IPS-NIHi7 (cell line): ENCODE measurements at regions not wholly inside any gene's neighbourhood (a gene's known extent, or its start where the extent isn't known, plus 50 kb on each side); places are given as distances from the start of the nearest gene placed in this dataset.

Source experiments
- DNase-seq: peaks from one replicate; pipeline ENCODE4 v3.0.0; 2012; ENCODE audit warnings: mixed read lengths; ENCODE audit errors: extremely low spot score

- DNase-seq = no peak
These were observed 470.4 kb upstream of the USP24 start for GRCh38 chr1:55685560-55685959.

GRCh38 chr1:55684131-55684650 is 469.0 kb upstream of the USP24 start:
- no peak for DNase-seq

GRCh38 chr1:55682198-55682597 is 467.0 kb upstream of the USP24 start:
- DNase-seq = no peak

- no peak for DNase-seq
These were observed 464.8 kb upstream of the USP24 start for GRCh38 chr1:55679971-55680370.

- DNase-seq = peak; percentile 3
These were observed 458.3 kb upstream of the USP24 start for GRCh38 chr1:55673416-55673815.

DNA sequence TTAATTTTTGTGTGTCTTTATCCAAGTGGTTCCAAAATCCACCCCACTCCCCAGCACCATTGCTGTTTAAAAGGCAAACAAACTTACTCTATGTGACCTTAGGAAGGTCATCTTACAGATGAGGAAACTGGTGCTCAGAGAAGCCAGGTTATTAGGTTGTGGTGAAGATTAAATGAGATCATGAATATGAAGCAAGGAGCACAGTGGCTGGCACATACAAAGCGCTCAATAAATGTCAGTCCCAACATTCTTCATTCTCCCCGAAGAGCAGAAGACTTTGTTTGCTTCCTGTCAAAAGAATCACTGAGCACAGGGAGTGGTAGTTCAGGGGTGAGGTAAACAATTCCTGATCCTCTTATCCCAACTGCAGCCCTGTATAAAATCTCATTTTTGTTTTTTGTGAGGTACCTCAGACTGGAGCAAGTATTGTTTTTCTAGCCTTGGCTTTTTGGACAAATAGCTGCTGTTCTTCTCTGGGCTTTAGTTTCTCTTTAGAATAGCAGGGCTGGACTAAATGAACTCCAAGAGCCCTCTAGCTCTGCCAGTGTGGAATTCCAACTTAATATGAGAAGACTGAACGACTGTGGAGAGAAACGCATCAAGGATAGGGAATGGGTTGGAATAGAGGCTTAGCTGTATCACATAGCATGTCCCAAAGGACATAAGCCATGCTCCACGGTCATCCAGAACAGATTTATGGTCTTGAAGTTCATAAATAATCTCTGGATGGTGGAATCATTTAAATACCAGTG is 455.3 kb upstream of the USP24 start:
- peak; percentile 1 for DNase-seq

DNA sequence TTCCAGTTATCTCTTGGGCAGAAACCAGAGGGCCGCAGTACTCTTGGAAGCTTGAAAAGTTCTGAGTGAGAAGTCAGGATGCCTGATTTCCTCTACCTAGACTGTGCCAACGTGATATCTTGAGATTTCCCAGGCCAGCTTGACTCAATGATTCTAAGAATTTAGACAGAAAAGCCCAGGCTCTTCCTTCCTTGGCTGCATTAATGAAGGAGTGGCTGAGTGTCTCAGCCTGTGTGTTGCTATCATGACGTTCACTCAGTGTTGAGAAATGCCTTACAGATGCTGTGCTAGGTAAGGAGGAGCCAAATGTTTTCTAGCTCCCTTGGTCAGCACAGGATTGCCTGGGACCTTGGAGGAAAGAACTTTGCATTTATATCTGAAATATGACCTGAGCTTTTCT is 454.1 kb upstream of the USP24 start:
- peak; percentile 7 for DNase-seq

- DNase-seq = no peak
These were observed 447.7 kb upstream of the USP24 start for GRCh38 chr1:55662875-55663274.

- peak; percentile 0 for DNase-seq
These were observed 443.8 kb upstream of the USP24 start for GRCh38 chr1:55658917-55659316.

DNA sequence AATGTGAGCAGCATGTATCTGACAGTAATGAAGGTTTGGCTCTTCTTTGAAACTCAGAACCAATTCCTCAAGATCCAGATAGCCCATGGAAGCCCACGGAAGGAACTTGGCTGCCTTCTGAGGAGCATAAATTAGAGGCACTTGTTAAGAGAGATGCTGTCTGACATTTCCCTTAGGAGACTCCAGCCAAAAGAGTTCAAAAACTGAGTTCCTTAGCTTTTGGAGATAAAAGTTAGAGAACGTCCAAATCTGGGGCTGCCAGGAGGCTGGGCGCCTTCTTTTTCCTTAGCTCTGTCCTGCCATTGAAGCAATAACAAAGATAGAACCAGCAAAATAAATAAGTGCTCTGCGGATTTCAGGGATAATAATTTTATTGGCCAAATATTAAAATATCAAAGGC is 439.6 kb upstream of the USP24 start:
- peak; percentile 0 for DNase-seq

DNA sequence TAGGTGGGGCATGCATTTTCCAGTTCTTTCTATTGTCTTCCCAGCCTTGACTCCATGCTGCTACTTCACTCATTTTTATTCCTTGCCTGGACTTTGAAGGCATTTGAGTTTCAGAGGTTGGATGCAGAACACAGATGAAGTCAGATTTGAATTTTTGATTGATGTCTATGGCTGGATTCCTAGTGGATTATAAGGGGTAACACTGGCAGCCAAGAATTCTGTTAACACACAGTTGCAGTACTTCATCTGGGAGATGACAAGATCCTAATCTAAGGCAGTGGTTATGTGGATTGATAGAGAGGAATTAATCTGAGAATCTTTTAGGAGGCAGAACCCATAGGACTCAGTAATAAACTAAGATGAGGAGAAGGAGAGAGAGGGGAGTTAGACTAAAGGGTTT is 439.0 kb upstream of the USP24 start:
- no peak for DNase-seq

DNA sequence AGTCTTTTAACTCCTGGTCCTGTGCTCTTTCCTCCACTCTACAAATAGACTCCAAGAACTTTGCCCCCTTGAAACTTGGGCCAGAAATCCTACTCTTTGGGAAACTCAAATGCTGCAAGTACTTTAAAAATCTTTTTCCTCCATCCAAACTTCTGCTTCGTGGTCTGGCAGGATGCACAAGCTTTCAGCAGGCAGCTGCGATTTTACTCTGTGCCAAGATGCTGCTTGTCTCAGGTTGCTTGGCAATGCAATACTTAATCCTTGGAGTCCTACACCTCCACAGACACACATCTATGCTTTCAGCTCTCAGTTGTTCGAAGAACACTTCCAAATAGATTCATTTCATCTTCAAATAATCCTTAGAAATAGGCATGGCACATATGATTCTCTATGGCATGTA is 435.3 kb upstream of the USP24 start:
- DNase-seq = no peak

DNA sequence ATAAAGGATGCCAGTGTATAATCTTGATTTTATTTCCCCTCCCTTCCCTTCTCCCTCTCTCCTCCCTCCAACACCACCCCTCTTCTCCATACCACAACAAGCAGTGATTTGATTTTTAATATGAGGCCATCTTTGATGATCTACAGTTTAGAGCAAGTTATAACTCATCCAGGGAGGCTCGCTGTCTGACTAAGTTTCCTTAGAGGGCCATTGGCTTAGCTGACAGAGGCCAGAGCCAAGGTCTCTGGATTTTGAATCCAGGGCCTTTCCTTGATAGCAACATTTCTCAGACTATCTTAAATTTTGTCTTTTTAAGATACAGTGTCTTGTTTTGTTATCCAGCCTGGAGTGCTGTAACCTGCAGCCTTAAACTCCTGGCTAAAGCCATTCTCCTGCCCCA is 431.0 kb upstream of the USP24 start:
- no peak for DNase-seq

DNA sequence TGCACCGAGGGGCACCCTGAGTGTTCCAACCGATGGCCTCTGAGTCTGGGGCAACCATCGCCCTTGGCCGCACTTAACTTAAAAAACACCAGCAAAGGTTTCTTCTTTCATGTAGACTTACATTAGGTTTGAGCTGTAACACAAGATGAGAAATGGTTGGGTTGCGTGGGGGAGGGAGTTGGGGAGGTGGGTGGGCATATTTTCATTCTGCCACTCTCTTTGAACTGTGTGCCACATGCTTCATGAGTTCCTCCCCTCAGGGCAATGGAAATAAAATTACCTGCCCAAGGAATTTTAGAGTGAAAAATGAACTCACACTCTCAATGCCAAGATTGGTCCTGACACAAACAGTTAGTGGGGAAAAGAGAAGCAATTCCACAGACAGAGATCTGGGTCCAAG is 430.1 kb upstream of the USP24 start:
- no peak for DNase-seq

DNA sequence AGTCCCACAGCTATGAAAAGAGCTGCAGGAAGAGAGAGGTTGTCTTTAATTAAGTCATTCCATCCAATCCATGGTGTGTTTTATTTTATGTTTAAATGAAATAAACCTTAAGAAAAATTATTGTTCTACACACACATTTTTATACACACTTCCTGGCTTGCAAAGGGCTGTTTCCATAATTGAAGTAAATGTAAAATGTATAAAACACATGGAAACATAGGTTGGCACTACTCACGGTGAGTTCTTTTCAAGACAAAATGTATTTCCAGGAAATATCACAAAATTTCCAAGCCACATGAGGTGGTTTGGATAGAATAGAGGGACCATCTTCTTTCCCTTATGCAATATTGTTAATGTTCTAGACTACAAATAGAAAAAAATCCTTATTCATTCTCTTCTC is 426.8 kb upstream of the USP24 start:
- no peak for DNase-seq

DNA sequence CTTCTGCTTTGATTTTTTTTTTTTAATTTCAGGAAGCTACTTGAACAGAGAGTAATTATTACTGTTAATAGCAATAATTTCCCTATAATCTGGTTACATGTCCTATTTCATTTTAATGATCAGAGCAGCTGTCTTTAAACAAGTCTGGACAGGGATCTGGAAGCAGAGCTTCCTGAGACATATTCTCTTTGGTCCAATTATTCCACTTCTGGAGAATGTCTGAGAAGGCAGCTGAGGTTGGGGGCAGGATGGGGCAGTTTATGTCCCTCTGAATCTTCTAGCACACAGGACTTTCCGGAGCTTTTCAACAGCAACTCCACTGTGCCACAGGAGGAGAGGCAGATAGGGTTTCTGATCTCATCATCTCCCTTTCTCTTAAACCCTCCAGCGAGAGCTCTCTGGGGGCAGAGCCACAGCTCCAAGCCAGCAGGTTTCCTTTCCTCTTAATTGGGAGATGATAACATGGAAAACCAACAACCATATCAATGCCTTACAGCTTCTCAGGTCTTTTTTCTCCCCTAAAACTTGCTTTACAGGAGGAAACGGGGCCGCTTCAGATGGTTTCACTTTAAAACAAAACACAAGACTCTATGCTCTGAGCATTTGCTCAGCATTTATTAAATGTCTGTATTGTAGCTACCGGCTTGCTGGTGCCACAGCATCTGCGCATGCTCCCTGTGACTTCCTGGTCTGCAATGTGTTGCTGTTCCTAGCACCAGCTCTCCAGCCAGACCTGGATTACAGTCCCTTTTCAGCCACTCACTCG is 425.7 kb upstream of the USP24 start:
- no peak for DNase-seq

- DNase-seq = no peak
These were observed 424.4 kb upstream of the USP24 start for GRCh38 chr1:55639526-55639925.

DNA sequence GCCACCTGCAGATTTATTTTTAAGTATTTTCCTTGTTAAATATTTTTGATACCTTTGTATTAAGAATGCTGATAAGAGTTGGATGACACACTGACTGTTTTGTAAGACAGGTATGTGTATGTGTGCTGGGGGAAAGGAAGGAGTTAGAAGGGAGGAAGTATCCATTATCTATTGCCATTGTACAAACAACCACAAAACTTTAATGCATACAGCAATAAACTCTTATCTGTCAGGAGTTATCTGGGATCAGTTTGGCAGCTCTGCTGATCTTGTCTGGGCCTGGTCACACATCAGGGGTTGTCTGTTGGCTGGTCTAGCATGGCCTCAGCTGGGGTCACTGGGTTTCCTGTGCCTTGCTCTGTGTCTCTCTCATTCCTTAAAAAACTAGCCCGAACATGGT is 423.9 kb upstream of the USP24 start:
- no peak for DNase-seq

DNA sequence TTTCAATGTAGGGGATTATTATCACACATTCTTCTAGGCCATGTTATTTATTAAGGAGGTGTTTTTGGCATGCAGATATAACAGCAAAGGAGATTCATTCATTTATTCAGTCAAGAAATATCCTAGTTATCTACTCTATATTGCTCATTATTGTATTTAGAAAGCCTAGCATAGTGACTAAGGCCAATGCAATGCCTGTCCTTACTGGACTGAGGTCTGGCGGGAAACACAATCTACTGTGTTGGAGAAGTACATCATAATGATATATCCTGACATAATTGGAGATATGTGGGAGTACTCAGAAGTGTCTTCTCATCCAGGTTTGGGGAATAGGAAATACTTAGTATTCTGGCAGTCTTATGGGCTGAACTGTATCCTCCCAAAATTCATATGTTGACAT is 421.5 kb upstream of the USP24 start:
- no peak for DNase-seq

DNA sequence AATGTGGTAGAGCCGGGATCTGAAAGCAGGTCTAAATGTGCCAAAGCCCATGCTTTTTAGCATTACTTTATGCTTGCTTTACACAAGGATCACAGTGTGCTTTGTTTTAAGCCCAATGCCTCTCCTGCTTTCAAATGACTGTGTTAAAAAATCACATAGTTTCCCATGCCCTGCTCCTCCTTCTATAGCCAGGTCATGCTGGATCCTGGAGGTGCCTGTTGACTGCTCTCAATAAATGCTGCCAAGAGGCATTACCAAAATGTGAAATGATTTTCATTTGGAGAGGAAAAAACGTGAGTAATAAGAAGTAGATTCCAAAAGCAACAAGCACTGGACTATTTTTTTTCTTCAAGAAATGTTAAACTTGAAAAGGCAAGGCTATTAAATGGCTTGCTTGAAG is 420.7 kb upstream of the USP24 start:
- DNase-seq = no peak

DNA sequence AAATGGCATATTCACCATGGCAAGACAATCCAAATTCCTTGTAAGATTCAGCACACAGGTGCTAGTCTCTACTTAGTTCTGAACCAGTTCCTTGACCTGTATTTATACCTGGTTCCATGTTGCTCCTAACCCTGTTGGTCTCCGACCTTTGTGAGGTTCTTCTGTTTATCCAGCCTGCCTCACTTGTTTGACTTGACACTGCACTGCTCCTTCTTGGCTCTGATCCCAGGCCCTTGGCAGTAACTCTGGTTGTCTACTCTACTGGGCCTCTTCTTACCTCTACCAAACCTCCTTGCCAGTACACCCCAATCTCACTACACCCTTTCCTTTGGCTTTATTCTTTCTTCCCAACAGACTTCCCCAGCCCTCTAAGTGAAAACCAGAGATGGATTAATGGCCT is 419.4 kb upstream of the USP24 start:
- no peak for DNase-seq

GRCh38 chr1:55632906-55633305 is 417.7 kb upstream of the USP24 start:
- peak; percentile 20 for DNase-seq

DNA sequence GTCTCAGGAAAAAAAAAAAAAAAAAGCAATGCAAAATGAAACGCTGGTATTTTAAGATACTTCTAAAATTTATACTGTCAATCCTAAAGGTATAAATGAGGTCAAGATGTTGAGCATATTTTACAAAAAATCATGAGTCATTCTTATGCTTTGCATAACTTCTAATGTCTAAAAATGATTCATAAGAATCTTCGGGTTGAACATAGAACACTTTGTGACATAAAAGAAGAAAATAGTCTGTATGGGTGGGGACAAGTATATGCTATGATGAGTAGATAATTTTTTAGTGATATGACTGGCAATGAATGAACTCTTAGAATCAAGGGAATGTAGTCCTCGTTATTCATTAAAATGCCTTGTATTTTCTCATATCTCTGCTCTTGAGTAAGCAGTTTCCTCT is 416.9 kb upstream of the USP24 start:
- DNase-seq = no peak
